D721Med (cell line): ENCODE measurements at regions not wholly inside any gene's neighbourhood (a gene's known extent, or its start where the extent isn't known, plus 50 kb on each side); places are given as distances from the start of the nearest gene placed in this dataset.
"Not testable (repeated sequence)": the region's sequence is repeated elsewhere in the genome, so short reads cannot be mapped to it uniquely, and the experiment has no call there.

ENCODE experiments used
- DNase-seq: peaks from one replicate; pipeline ENCODE4 v3.0.0; 2011; ENCODE audit warnings: low spot score; ENCODE audit not compliant: insufficient read length
- FAIRE-seq: peaks from 2 replicates; lab custom pipeline; 2011; peaks lifted over from hg19 to GRCh38; lab: Jason Lieb, UNC
- TF ChIP-seq, protein P1 (sequence below): IDR thresholded peaks from 2 replicates; pipeline ENCODE4 v1.5.1; 2012; ENCODE audit warnings: mild to moderate bottlenecking, control low read depth; ENCODE audit not compliant: insufficient read depth; ENCODE audit errors: missing control alignments

DNA sequence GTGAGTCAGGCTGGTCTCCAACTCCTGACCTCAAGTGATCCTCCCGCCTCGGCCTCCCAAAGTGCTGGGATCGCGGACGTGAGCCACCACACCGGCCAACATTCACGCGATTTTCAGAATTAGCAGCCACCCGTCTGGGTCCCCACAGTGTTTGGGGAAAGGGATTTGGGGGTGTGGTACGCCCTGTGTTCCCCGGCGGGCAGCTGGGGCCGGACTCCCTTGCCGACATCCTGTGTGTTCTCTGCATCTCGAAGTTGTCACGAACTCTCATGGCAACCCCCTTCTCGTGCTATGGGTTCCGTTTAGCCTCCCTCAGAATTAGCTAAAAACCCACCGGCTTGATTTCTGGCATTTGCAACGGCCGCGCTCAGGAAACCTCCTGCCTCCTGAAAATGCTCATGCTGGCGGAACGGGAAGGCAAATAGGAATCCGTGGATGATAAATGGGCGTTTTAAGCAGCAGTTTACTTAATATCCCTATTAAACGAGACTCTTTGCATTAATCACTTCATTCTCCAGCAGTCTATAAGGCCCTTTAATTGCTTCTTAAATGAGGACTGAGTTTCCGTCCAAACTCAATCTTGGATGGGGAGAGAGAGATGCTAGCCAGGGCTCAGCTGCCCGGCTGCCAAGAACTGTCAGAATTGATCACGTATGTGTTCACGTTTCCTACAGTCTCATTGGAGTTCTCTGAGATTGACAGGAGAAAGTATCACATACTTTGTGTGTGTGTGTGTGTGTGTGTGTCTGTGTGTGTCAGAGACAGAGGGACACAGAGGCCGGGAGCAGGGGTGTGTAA, 78.9 kb upstream of the PPP2R3B start:
- no peak for FAIRE-seq
- TF ChIP-seq, protein P1, sequence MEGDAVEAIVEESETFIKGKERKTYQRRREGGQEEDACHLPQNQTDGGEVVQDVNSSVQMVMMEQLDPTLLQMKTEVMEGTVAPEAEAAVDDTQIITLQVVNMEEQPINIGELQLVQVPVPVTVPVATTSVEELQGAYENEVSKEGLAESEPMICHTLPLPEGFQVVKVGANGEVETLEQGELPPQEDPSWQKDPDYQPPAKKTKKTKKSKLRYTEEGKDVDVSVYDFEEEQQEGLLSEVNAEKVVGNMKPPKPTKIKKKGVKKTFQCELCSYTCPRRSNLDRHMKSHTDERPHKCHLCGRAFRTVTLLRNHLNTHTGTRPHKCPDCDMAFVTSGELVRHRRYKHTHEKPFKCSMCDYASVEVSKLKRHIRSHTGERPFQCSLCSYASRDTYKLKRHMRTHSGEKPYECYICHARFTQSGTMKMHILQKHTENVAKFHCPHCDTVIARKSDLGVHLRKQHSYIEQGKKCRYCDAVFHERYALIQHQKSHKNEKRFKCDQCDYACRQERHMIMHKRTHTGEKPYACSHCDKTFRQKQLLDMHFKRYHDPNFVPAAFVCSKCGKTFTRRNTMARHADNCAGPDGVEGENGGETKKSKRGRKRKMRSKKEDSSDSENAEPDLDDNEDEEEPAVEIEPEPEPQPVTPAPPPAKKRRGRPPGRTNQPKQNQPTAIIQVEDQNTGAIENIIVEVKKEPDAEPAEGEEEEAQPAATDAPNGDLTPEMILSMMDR = no peak
- DNase-seq = no peak

DNA sequence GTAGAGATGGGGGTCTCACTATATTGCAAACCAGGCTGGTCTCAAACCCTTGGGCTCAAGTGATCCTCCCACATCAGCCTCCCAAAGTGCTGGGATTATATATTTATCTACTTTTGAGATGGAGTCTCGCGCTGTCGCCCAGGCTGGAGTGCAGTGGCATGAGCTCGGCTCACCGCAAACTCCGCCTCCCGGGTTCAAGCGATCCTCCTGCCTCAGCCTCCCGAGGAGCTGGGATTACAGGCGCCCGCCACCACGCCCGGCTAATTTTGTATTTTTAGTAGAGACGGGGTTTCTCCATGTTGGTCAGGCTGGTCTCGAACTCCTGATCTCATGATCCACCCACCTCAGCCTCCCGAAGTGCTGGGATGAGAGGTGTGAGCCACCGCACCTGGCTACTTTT, 80.1 kb upstream of the PPP2R3B start:
- not testable (repeated sequence) for FAIRE-seq, DNase-seq

DNA sequence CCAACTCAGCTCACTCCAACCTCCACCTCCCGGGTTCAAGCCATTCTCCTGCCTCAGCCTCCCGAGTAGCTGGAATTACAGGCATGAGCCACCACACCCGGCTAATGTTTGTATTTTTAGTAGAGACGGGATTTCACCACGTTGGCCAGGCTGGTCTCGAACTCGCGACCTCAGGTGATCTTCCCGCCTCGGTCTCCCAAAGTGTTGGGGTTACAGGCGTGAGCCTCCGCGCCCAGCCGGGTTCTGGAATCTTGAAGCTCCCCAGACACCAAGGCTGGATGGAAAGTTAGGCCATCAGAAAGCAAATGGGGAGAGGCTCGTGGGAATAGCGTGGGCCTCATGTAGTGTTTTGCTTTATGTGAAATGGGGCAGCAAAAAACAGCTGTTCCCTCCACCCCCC, 81.0 kb upstream of the PPP2R3B start:
- DNase-seq, FAIRE-seq: not testable (repeated sequence)

DNA sequence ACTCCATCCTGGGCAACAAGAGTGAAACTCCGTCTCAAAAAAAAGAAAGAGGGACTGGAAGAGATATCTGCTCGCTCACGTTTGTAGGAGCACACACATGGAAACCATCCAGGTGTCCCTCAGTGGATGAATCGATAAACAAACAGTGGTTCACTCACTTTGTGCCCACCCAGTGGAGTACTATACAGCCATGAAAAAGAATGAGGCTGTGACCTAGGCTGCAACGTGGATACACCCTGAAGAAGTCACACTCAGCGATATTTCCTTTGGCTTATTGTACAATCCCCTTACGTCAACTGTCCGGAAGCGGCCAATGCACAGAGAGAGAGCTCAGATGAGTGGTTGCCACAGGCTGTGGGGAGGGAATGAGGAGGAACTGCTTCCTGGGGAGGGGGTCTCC, 82.3 kb upstream of the PPP2R3B start:
- TF ChIP-seq, protein P1 = no peak
- no peak for DNase-seq
- no peak for FAIRE-seq

DNA sequence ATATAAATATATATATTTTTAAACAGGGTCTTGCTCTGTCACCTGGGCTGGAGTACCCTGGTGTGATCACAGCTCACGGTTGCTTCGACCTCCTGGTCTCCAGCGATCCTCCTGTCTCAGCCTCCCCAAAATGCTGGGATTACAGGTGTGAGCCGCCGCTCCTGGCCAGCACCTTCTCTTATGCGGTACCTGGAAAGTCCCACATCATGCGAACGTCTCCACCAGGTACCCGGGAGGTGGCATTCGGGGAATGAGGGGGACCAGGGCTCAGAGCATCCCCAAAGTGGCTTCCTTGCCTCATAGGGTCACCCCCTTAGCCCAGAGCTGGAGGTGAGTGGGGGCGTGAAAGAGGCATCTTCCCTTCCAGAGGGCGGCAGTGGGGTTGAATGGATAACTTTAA, 84.0 kb upstream of the PPP2R3B start:
- FAIRE-seq = no peak
- TF ChIP-seq, protein P1 = no peak
- no peak for DNase-seq

DNA sequence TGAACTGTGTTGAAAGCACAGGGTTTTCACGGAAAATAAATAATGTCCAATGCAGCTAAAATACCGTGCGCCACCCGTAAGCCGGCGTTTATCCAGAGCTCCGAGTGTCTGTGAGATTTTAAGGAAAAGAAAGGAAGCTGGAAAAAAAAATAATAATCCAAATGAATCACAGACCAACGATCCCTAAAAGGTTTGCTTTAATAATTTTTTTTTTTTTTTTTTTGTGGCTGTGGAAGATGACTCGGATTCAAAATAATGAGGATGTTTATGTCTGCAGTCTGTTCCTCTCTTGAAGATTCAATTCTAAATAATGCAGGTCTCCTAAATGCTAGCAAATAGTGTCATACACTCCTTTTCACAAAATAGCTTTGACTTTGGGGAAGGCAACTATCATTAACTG, 84.6 kb upstream of the PPP2R3B start:
- no peak for FAIRE-seq
- no peak for DNase-seq
- TF ChIP-seq, protein P1 = no peak

DNA sequence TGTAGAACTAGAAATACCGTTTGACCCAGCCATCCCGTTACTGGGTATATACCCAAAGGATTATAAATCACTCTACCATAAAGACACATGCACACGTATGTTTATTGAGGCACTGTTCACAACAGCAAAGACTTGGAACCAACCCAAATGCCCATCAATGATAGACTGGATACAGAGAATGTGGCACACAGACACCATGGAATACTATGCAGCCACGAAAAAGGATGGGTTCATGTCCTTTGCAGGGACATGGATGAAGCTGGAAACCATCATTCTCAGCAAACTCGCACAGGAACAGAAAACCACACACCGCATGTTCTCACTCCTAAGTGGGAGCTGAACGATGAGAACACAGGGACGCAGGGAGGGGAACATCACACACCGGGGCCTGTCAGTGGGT, 85.6 kb upstream of the PPP2R3B start:
- not testable (repeated sequence) for FAIRE-seq

DNA sequence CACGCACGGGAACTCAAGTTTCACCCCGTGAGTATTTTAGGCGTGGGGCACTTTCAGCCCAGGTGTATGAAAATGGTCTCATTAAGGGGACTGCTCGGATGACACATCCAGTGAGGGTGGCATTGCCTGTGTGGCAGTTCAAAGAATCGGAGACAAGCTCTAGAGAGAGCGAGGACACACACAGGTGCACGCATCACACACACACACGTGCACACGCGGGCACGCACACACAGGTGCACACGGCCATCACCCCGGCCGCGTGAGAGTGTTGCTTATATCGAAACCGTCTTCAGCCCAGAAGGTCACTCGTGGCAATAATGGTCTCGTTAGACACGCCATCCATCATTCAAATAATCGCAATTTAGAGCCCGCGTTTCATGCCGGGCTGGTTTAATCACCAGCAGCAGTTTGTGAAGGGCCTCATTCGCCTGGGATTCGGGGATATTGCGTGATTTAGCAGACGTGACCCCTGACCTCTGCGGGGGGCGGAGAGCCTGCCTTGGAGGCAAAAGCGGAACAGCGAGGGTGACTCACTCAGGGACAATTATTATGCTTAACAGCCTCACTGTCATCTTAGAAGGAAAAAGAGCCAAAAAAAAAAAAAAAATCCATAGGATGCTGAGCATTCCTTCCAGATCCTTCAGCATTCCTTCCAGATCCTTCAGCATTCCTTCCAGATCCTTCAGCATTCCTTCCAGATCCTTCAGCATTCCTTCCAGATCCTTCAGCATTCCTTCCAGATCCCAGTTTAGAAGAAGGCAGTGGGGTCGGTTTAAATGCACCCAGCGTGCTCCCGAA, 89.4 kb upstream of the PPP2R3B start:
- TF ChIP-seq, protein P1 = no peak
- FAIRE-seq (no peak), DNase-seq (no peak)

More for the DNA sequence above, 85.6 kb upstream of the PPP2R3B start:
- not testable (repeated sequence) for DNase-seq
